HG02759 (cell line): ENCODE measurements at regions not wholly inside any gene's neighbourhood (a gene's known extent, or its start where the extent isn't known, plus 50 kb on each side); places are given as distances from the start of the nearest gene placed in this dataset.

ENCODE experiments used
- ATAC-seq: cut with Tn5 transposase; IDR thresholded peaks from one replicate; pipeline ENCODE4 v1.9.1; 2021; ENCODE audit warnings: mild to moderate bottlenecking, moderate library complexity; ENCODE audit not compliant: unreplicated experiment

DNA sequence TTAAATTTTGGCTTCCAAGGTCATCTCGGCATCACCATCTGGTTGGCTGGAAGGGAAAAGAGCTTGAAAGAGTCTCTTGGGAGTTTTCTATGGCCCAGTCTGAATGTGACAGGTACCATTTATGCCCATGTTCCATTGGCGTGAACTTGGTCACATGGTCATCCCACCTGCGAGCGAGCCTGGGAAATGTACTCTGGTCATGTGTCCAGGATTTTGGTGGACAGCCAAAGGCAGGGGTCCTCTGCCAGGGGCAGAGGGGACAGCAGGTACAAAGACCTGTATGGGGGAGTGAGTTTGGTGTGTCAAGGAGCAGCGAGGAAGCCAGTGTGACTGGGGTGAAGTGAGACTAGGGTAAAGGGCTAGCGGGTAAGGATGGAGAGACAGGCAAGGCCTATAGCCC is 112.6 kb downstream of the CDC5L start:
- ATAC-seq: no peak

DNA sequence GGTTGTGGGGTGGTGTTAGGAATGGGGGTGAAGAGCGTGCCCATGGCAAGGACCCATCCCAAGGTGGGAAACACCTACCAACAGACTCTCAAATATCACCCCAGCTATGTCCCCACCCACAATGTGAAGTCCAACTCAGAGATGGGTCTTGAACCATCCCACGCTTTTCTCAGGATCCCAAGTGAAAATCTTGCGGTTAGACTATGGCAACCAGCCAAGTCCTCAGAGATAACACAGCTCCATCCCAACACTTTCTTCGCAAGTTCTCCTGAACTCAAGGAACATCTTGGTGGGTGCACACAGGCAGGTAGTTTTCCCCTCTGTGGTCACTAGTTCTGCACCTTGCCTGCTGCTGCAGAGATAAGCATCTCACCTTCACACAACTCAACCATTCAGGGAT is 116.0 kb downstream of the CDC5L start:
- ATAC-seq: no peak

DNA sequence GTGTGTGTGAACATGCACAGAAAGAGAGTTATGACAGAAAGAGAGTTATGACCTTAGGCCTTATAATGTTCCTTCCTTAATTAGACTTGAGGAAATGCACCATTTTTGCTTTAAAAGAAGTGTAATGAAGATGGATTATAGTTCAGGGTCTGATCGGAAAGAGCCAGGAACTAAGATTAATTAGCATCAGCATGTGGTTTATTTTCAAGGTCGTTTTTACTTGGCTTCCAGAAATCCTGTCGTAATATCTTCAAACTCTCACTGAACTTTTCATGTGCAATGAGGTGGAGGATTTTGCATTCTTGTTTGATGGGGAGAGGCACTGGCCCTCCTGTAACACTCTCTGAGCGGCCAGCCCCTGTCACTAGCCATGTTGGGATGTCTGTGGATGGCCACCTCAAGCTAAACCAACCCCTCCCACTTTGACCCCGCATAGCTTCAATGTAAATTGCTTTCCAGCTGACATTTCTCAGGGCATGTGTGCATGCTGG is 116.8 kb downstream of the CDC5L start:
- no peak for ATAC-seq

DNA sequence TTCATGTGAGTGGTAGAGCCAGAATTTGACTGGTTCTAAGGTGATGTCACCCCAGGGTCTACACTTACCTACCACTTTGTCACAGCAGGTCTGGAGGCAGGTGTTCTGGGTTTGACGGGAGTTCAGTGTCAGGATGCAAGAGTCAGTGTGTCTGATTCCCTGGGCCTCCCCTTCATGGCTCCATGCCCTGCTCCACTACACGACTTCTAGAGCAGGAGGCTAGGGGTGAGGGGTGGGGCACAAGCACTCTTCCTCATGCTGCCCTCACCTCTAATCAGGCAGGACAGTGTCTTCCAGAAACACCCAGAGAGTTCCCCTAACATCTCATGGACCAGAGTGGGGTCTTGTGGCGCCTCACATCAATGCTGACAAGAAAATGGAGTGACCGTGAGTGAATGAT is 118.2 kb downstream of the CDC5L start:
- no peak for ATAC-seq

DNA sequence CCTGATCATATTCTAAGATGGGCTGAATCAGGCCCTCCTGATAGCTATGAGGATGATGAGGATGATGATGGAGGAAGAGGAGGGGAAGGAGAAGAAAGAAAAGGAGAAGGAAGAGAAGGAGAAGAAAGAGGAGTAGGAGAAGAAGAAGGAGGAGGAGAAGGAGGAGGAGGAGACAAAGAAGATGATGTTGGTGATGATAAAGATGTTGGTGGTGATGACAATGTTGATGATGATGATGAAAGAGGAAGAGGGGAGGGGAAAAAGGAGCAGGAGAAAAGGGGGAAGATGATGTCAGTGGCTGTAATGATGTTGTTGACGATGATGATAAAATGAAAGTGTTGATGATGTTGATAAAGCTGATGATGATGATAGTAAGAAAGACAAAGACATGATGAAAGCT is 119.5 kb downstream of the CDC5L start:
- no peak for ATAC-seq

DNA sequence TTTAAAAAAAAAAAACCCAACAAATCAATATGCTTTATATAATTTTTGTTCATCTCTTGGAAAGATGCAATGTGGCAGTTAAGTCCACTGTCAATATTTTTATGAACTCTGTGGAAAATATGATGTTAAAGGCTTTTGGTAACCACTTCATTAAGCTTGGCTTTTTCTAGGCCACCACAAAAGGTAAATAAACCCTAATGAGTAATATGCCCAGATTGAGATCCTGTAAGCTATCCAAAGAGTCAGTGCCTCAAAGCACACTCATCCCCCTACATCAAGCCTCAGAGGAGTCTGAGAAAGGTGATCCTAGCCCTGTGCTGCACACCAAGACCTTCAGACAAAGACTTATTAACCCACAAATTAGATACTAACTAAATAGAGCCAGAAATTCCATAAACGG is 121.1 kb downstream of the CDC5L start:
- ATAC-seq: no peak

DNA sequence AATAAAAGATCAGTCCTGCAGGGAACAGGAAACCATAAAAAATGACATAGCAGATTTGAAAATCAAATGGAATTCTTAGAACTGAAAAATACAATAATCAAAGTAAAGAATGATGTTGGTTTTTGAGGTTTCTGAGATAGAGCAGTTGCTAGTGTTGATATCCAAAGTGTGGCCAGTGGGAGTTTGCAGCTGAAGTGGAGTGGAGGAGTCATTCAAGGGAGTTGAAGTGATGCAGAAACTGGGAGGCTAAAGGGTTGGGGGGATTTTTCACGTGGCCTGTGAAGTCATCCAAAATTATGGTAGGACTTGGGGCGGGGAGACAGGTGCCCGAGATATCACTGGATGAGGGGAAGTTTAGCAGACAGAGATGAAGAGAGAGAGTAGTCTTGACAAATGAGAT is 123.6 kb downstream of the CDC5L start:
- ATAC-seq: no peak

DNA sequence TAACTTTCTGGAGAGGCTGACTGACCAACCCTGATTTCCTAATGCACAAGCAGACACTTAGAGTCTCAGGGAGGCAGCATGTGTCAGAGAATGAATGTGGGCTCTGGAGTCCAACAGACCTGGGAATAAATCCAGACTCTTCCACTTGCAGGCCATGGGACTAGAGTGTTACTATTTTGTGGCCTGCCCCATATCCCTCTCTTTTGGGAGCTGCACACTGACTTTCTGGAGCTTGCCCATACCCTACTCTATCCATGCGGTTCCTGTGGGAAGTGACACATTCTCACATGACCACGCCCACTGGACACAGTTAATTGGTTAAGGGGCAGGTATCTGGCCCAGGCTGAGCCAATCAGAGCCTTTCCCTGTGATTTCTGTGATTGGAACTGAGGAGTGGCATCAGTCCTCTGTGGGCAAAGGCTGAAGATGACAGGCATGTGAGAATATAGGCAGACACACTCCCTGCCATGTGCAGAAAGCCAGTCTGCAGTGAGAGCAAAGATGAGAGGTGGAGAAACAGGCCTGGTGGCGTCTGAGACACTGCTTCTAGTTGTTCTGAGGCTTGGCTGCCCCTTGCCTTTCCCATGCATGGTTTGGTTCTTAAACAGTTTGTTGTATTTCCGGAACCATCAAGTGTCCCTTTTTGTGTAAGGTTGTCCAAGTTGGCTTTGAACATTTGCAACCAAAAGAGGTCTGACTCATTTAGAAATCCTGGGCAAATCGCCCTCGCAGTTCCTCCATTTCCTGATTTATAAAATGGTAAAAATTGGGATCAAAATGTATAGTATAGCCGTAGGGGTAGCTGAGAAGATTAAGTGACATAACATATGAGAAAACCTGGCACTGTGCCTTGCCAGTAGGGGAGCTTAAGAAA is 125.6 kb downstream of the CDC5L start:
- no peak for ATAC-seq

DNA sequence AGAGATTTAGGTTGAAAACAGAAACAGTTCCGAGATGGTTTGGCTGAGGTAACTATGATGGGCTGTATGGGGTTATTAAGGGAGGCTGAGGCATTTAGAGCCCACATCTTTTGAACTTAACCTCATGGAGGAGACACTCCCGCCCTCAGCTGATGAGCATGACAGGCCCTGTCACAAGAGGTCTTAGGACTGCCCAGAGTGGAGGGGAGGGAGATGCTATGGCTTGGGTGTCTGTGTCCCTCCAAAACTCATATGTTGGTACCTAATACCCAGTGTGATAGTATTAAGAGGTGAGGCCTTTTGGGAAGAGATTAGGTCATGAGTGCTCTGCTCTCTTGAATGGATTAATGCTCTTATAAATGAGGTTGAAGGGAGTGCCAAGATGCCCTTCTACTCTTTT is 126.6 kb downstream of the CDC5L start:
- no peak for ATAC-seq

DNA sequence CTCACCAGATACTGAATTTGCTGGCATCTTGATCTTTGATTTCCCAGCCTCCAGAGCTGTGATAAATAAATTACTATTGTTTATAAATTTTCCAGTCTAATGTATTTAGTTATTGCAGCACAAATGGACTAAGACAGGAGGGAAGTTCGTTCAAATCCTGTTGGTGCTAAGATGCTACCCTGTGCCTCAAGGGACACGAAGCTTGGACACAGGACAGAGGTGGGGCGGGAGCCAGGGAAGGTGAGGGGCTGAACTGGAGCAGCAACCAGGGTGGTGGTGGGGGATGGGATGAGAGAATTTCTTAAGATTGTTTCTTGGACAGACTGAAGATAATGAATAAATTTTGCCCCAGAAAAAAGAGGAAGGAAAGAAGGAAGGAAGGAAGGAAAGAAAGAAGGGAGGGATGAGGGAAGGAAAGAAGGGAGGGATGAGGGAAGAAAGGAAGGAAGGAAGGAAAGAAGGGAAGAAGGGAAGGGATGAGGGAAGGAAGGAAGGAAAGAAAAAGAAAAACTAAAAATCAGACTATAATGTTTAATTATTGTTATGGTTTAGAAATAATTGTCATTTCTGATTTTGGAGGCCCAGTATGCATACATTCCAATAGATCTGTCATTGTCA is 127.2 kb downstream of the CDC5L start:
- ATAC-seq: no peak

DNA sequence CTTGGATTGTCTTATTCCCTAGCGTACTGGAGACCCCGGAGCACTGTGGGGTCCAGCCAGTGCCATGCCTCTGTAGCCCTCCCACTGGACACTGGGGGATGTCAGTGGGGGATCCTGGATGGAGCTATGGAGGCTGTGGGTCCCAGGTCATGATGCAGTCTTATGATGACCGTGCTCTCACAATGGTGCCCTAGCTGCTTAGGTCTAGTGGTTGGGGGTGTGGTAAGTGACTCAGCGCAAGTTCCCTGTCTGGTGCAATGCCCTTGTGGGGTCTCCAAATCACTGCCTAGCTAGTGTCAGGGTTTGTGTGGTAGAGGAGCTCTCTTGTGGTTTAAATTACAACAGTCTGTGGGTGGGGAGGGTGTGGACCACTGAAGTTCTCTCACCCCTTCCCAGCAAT is 135.4 kb downstream of the CDC5L start:
- no peak for ATAC-seq

DNA sequence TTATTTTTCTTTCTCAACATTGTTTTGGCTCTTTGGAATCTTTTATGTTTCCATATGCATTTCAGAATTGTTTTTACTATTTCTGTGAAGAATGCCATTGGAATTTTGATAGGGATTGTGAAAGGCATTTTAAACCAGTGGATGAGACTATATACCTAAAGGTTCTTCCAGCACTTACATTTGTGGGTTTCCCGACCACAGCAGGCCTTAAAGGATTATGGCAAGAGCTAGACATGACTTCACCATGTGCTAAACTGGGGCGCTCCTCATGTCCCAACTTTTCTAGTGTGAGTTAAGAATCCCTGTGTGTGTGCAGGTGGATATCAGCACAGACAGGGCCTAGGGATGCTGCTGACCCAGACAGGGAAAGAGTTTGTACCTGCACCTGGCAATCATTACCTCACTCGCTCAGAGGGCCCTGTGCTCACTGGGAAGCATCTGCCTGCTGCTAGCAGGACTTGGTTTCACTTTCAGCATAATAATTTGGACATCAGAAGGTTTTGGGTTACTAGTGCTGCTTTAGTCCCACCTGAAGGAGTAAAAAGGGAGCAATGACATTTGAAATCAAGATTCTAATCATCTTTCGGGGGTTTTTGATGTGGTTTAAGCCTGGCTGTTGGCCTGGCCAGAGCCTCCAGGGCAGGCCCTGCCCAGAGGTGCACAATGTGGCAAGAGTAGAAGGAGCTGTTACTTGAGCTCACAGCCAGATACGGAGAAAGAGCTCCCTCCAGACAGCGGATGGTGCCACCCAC is 137.1 kb downstream of the CDC5L start:
- no peak for ATAC-seq

DNA sequence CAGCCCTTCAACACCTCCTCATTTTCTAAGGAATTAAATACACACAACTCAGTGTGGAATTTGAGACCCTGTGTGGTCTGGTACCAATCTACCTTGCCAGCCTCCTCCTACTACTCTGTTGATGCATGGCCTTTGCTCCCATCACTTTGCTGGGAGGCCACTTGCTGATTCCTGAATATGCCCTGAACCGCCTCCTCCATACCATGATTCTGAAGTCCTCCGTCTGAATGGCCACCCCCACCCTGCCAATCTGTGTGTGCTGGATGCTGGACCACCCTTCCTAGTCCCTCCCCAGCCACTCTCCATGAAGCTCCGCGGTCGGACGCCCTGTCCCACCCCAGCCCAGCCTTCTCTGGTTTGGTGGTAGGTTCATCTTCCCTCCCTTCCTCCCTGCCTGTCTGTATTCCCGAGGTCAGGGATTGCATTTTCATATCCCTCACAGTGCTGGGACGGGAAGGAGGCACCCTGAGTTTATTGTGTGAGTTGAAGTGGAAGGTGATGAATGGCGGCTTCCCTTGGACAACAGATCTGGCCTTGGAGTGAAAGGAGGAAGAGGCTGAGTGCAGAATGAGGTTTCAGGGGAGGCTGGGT is 138.3 kb downstream of the CDC5L start:
- no peak for ATAC-seq

DNA sequence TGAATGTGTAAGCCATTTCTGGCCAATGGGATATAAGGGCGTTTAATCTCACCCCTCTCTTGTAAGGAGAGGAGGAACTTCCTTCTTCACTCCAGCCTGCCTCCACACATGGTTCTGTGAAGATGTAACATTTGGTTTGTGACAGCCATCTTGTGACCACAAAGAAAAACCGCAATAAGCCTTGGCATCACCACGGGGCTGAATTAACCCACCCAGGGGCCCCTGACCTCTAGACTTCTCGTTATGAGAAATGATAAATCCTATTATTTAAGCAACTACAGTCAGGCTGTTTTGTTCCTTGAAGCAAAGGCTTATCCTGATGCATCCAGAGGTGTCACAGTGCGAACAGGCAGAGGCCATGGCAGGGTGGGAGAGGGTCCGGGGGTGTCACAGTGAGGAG is 139.7 kb downstream of the CDC5L start:
- ATAC-seq: no peak

DNA sequence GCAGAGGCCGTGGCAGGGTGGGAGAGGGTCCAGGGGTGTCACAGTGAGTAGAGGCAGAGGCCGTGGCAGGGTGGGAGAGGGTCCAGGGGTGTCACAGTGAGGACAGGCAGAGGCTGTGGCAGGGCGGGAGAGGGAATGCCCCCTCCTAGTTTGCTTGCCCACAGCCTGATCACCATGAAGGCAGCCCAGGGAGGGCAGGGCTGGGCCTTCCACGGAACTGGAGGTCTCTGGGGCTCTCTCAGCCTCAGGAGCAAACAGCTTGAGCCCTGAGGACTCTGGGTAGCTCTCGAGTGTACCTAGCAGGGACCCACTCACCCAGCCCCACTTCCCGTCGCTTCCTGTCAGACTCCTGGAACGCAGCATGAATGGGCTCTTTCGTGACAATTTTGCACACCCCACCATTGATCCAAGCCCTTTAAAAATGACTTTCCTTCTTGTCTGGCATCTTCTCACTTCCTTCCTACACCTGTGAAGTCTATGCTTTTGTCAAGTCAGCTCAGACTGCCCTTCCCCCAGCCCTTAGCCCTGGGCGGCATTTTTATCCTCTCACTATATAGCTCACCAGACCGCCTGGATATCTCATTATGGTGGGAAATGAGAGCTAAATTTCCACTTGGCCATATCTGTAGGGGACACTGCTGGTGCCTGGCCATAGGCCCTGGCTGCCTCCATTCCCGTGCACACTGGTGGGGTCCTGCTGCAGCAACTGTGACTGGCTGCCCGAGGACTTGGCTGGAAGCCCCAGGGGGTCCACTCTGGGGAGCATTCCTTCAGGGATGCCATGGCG is 140.3 kb downstream of the CDC5L start:
- no peak for ATAC-seq

DNA sequence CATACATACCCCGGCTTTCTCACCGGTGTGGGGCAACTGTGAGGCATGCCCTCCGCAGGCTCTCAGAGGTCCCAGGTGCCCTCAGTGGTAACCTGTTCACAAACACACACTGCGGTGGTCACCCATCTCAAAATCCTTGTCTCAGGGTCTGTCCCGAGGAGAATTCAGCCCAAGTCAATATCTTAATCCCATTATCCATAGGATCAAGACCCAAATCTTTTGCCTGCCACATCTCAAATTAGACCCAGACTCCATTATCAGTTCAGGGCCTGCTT is 140.8 kb downstream of the CDC5L start:
- no peak for ATAC-seq

DNA sequence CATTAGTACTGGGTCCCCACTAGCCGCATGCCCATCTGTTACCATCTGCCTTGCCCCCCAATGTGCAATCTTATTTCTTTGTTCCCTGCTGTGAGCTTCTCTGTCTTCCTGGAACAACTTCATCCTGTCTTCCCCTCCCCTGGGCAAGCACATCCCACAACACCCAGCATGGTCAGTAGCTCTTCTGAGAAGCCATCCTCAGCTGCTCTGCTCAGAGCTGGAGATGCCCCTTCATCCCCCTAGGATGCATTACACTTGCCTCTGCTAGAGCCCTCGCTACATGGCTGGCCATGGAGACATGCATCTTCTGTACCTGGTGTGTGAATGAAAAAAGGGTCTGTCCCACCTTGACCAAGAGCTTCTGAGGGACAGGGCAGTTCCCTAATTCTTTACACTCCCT is 141.2 kb downstream of the CDC5L start:
- ATAC-seq: no peak

DNA sequence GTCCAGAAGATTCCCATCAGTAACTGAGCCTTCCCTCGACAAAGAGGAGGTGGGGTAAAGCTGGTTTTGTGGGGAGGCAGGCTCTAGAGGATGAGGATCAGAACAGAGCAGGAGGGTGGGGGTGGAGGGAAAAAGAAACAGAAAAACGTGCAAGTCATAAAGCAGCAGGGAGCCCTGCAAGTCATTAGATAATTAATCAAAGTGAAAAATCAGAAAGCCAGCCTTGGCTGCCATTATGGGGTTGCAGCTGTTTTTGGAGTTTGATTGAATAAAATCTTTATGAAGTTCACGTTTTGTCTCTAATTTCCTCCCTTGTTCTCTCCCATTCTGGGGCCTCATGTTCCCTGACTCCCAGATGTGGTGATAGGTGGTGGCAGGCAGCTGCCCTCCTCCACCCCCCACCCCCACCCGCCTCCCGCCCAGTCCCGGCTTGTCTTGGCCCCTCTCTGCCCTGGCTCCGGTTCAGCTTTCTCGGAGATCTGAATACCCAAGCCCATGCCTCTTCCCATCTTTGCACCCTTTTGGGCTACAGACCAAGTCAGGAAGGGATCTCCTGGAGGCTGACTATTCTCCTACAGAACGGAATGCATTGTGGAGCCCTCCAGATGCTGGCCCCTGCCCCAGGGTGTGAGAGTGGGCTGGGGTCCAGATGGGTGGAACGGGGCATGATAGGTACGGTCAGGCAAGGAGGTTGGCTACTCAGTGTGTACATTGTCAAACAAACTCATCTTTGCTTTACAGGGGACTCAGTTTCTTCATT is 141.8 kb downstream of the CDC5L start:
- ATAC-seq: no peak

DNA sequence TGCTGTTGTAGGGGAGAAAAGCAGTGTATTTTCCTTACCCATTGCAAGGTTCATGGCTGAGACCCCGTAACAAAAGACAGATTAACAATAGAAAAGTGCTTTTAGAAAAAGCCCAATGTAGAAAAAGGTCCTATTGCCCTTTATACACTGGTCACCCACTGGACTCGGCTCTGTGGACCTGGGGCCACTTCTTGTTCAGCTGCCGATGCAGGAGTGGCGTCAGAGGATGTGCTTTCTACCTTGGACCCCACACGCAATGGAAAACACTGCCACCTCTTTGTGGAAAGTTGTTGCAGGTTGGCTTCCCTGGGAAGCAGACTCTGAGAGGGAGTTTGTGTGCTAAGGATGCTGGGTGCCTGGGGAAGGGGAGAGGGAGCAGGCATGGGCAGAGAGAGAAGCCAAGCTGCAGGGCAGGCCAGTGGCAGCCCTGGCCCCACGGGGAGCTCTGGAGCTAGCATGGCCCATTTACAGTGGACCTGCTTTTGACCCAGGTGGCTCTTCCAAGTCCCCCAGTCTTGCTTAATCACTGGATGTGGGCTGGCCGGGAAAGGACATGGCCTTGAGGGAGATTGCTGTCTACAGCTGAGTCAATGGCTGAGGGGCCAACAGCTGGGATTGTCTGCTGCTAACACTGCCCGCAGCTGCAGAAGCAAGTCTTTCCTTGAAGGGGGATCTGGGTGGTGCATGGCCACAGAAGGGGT is 142.9 kb downstream of the CDC5L start:
- ATAC-seq: no peak

DNA sequence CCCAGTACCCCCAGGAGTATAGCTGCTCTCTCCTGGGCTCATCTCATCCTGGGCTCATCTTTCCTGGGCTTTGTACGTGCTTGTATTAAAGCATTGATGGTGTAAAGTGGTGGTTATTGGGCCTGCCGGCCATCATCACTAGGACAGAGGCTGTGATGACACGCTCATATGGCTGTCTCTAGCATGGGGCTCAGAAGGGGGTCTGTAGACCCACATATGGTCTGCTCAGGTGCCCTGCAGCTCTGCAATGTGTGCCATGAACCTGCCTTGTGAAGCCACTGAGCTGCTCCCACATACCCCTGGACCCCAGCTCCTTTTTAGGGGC is 143.4 kb downstream of the CDC5L start:
- no peak for ATAC-seq
